BJ (cell line): ENCODE measurements at regions not wholly inside any gene's neighbourhood (a gene's known extent, or its start where the extent isn't known, plus 50 kb on each side); places are given as distances from the start of the nearest gene placed in this dataset.
"Not testable (repeated sequence)": the region's sequence is repeated elsewhere in the genome, so short reads cannot be mapped to it uniquely, and the experiment has no call there.

Experiments used
- CTCF ChIA-PET: fragments of 350-600 bp; formaldehyde crosslinking; extraction: SDS; loops from one replicate; lab custom pipeline; 2021; ENCODE audit warnings: antibody characterized with exemption, inconsistent platforms; lab: Yijun Ruan, JAX
- POLR2A ChIA-PET: fragments of 300-600 bp; sonication (Branson Sonifier 250); formaldehyde crosslinking; extraction: SDS; loops from one replicate; lab custom pipeline; 2021; ENCODE audit warnings: antibody characterized with exemption; lab: Charles Lee
- DNase-seq: peaks from one replicate; pipeline ENCODE4 v3.0.0-alpha.2; 2011; ENCODE audit warnings: low read depth
- H3K27me3 ChIP-seq: 2 replicates; pipeline ENCODE4 v1.6.0; 2011; ENCODE audit warnings: low read length; ENCODE audit not compliant: control insufficient read depth, insufficient read depth
- H3K36me3 ChIP-seq: 2 replicates; pipeline ENCODE4 v1.5.1; 2011; ENCODE audit warnings: low read length; ENCODE audit not compliant: control insufficient read depth, insufficient read depth
- H3K4me3 ChIP-seq: 2 replicates; pipeline ENCODE4 v1.5.1; 2011; ENCODE audit warnings: low read depth, mild to moderate bottlenecking, control low read depth, low read length
- CTCF ChIP-seq: IDR thresholded peaks from 2 replicates; pipeline ENCODE4 v1.5.1; 2011; ENCODE audit warnings: low read depth, mild to moderate bottlenecking, control low read depth, inconsistent platforms, low read length, moderate library complexity; ENCODE audit not compliant: insufficient read depth

DNA sequence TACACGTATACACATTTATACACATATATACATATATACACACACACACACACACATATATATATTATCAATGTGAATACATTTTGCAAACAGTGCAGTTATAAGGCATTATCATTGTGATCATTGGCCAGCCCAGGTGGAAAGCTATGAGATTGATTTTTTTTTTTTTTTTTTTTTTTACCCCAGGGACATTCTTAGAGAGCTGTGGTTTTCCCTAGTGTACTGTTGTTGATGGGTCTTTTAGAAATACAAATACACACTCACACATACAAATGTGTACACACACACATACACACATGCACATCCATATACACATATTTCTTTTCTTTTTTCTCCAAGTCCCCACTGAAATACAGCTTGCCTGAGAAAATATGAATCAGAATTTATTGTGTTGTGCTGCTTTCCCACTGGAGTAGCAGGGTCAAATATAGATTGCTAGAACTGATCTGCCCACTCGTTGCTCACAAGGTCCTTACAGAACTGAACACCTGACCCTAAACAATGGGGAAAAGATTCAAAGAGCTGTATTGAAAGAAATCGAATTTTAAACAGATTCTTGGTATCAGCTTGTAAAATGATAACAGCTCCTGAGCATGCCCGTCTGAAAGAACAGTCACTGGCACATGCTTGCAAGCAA, 325.6 kb downstream of the OMA1 start:
- POLR2A ChIA-PET = no interaction called here
- Histone ChIP-seq H3K27me3 (no peaks in the 10 kb centered on the region), H3K4me3 (no peak overlapping the region), H3K36me3 (no peaks in the 10 kb centered on the region)
- no peak for DNase-seq
- CTCF ChIA-PET = interaction anchor here (1.0 kb wide), 1 partner anchor 21 kb away, joined by 3 read pairs; no protein-coding TSS in a partner anchor
- no peak for TF ChIP-seq CTCF

- CTCF ChIA-PET, H3K4me3 ChIP-seq, DNase-seq, H3K36me3 ChIP-seq, H3K27me3 ChIP-seq, POLR2A ChIA-PET: not testable (repeated sequence)
Observed at GRCh38 chr1:58216169-58216568, 330.4 kb downstream of the OMA1 start.

- TF ChIP-seq CTCF = no peak
- POLR2A ChIA-PET = no interaction called here
Observed at GRCh38 chr1:58214674-58215073, 331.9 kb downstream of the OMA1 start.

DNA sequence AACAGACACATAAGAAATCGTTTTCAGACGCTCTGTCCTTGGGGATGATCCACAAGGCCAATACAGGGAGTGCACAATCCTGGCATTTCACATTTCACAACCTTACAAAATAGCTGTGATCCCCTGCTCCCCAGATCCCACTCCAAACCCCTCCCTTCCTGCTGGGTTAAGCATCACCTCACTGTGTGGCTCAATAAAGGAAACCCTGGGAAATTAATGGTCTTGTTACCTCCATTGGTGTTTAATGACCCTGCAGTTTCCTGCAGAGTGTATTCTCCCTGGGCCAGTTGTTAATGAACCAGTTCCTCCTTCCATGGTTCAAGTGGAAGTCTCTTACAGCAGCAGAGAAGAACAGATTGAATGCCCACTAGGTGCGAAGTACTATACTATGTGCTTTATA, 334.7 kb downstream of the OMA1 start:
- Histone ChIP-seq H3K27me3 (no peaks in the 10 kb centered on the region), H3K4me3 (no peak overlapping the region), H3K36me3 (no peaks in the 10 kb centered on the region)
- ChIA-PET POLR2A (no interaction called here), CTCF (no interaction called here)
- TF ChIP-seq CTCF = no peak
- DNase-seq = no peak

More at GRCh38 chr1:58214674-58215073, 331.9 kb downstream of the OMA1 start:
- Histone ChIP-seq H3K27me3 (no peaks in the 10 kb centered on the region), H3K36me3 (no peaks in the 10 kb centered on the region), H3K4me3 (no peak overlapping the region)
- DNase-seq = no peak
- CTCF ChIA-PET = no interaction called here

DNA sequence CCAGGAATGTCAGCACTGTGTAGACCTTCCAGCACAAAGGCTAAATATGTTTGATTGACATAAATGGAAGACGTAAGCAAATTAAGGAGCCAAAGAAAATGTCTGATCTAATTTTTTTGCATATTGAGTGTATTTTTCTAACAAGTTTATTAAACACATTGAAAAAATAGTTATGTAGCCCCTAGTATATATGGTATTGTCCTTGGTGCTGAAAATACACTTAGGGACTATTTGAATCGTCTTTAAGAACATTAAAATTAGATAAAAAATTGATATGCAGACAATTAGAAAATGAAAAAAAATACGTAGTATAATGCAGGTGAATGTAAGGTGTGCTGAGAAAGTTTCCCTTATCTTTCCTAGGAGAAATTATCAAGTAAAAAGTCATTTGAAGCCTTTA, 337.0 kb downstream of the OMA1 start:
- ChIA-PET CTCF (interaction anchor here (1.4 kb wide), 1 partner anchor 13 kb away, joined by 3 read pairs; no protein-coding TSS in a partner anchor), POLR2A (no interaction called here)
- Histone ChIP-seq H3K4me3 (no peak overlapping the region), H3K36me3 (no peaks in the 10 kb centered on the region), H3K27me3 (no peaks in the 10 kb centered on the region)
- TF ChIP-seq CTCF = no peak
- no peak for DNase-seq

GRCh38 chr1:58206749-58207148, 339.8 kb downstream of the OMA1 start:
- no peak for TF ChIP-seq CTCF
- CTCF ChIA-PET = interaction anchor here (0.9 kb wide), 1 partner anchor 30 kb away, joined by 3 read pairs; no protein-coding TSS in a partner anchor
- Histone ChIP-seq H3K36me3 (no peaks in the 10 kb centered on the region), H3K4me3 (no peak overlapping the region), H3K27me3 (no peaks in the 10 kb centered on the region)
- DNase-seq = no peak
- POLR2A ChIA-PET = no interaction called here
